WTC11 (cell line): ENCODE measurements at regions not wholly inside any gene's neighbourhood (a gene's known extent, or its start where the extent isn't known, plus 50 kb on each side); places are given as distances from the start of the nearest gene placed in this dataset.

Source experiments
- ATAC-seq: fragments of 200-7000 bp; cut with Tn5 transposase; 2 replicates; pipeline ENCODE4 v1.10.0; 2021; ENCODE audit warnings: mild to moderate bottlenecking, moderate library complexity
- CTCF ChIA-PET: fragments of 300-600 bp; sonication (Branson Sonifier 250); formaldehyde crosslinking; loops from one replicate; lab custom pipeline; 2021; ENCODE audit warnings: antibody characterized with exemption; lab: Charles Lee
- POLR2A ChIA-PET: fragments of 350-600 bp; sonication (Branson Sonifier 250); formaldehyde crosslinking; loops from one replicate; lab custom pipeline; 2021; ENCODE audit warnings: antibody characterized with exemption; lab: Charles Lee
- DNase-seq: peaks from one replicate; pipeline ENCODE4 v3.0.0; 2021; ENCODE audit warnings: low spot score
- H3K27ac Mint-ChIP-seq: 2 replicates; pipeline ENCODE4 v1.8.0; 2021; ENCODE audit warnings: mixed read lengths
- H3K27me3 Mint-ChIP-seq: 2 replicates; pipeline ENCODE4 v1.8.0; 2021; ENCODE audit warnings: low read depth, mild to moderate bottlenecking, moderate library complexity, mixed read lengths
- H3K36me3 Mint-ChIP-seq: 2 replicates; pipeline ENCODE4 v1.8.0; 2021; ENCODE audit warnings: mixed read lengths
- H3K4me1 Mint-ChIP-seq: 2 replicates; pipeline ENCODE4 v1.8.0; 2022; ENCODE audit warnings: mixed read lengths
- H3K4me3 Mint-ChIP-seq: 2 replicates; pipeline ENCODE4 v1.8.0; 2021; ENCODE audit warnings: mild to moderate bottlenecking, moderate library complexity, mixed read lengths
- H3K9me3 Mint-ChIP-seq: 2 replicates; pipeline ENCODE4 v1.8.0; 2021; ENCODE audit warnings: mixed read lengths
- ARID4B ChIP-seq: sonication (generic); formaldehyde crosslinking; IDR thresholded peaks from 2 replicates; pipeline ENCODE4 v1.8.0; 2023; ENCODE audit warnings: missing genetic modification reagents, mild to moderate bottlenecking, borderline replicate concordance
- CBFB ChIP-seq: sonication (generic); formaldehyde crosslinking; IDR thresholded peaks from 2 replicates; pipeline ENCODE4 v1.8.1; 2022; ENCODE audit warnings: mild to moderate bottlenecking, low read depth, missing genetic modification reagents
- CREB1 ChIP-seq: sonication (generic); formaldehyde crosslinking; IDR thresholded peaks from 2 replicates; pipeline ENCODE4 v1.8.0; 2023; ENCODE audit warnings: mild to moderate bottlenecking, missing genetic modification reagents
- E2F4 ChIP-seq: sonication (generic); formaldehyde crosslinking; IDR thresholded peaks from 2 replicates; pipeline ENCODE4 v1.8.1; 2022; ENCODE audit warnings: low read depth, mild to moderate bottlenecking, moderate library complexity, missing genetic modification reagents, borderline replicate concordance
- ELF4 ChIP-seq: sonication (generic); formaldehyde crosslinking; IDR thresholded peaks from 2 replicates; pipeline ENCODE4 v1.8.1; 2022; ENCODE audit warnings: low read depth, mild to moderate bottlenecking, moderate library complexity, missing genetic modification reagents
- ESRRA ChIP-seq: sonication (generic); formaldehyde crosslinking; IDR thresholded peaks from 2 replicates; pipeline ENCODE4 v1.8.1; 2022; ENCODE audit warnings: mild to moderate bottlenecking, missing genetic modification reagents, borderline replicate concordance
- GABPB1 ChIP-seq: sonication (generic); formaldehyde crosslinking; IDR thresholded peaks from 2 replicates; pipeline ENCODE4 v1.8.1; 2023; ENCODE audit warnings: mild to moderate bottlenecking, missing genetic modification reagents
- GRHL2 ChIP-seq: fragments of 250-450 bp; sonication (Bioruptor Pico); IDR thresholded peaks from 2 replicates; pipeline ENCODE4 v1.8.0; 2022; ENCODE audit warnings: mild to moderate bottlenecking, moderate library complexity; ENCODE audit not compliant: insufficient replicate concordance, severe bottlenecking
- GTF2I ChIP-seq: fragments of 250-450 bp; sonication (Bioruptor Pico); conservative IDR thresholded peaks from 2 replicates; pipeline ENCODE4 v1.4.0; 2021; ENCODE audit warnings: mild to moderate bottlenecking
- JUN ChIP-seq: sonication (generic); formaldehyde crosslinking; IDR thresholded peaks from 2 replicates; pipeline ENCODE4 v1.8.0; 2023; ENCODE audit warnings: mild to moderate bottlenecking, missing genetic modification reagents
- MXD4 ChIP-seq: fragments of 250-450 bp; sonication (Bioruptor Pico); IDR thresholded peaks from 2 replicates; pipeline ENCODE4 v1.8.0; 2021; ENCODE audit warnings: mild to moderate bottlenecking, moderate library complexity, borderline replicate concordance
- MYBL2 ChIP-seq: sonication (generic); formaldehyde crosslinking; IDR thresholded peaks from 2 replicates; pipeline ENCODE4 v1.8.1; 2023; ENCODE audit warnings: mild to moderate bottlenecking, moderate library complexity, missing genetic modification reagents
- NR2C2 ChIP-seq: sonication (generic); formaldehyde crosslinking; IDR thresholded peaks from 2 replicates; pipeline ENCODE4 v1.8.0; 2022; ENCODE audit warnings: mild to moderate bottlenecking, missing genetic modification reagents
- RELA ChIP-seq: sonication (generic); formaldehyde crosslinking; IDR thresholded peaks from 2 replicates; pipeline ENCODE4 v1.8.1; 2022; ENCODE audit warnings: missing genetic modification reagents, mild to moderate bottlenecking, borderline replicate concordance
- SMAD4 ChIP-seq: sonication (generic); formaldehyde crosslinking; IDR thresholded peaks from 2 replicates; pipeline ENCODE4 v1.8.0; 2022; ENCODE audit warnings: mild to moderate bottlenecking, missing genetic modification reagents
- ZBTB21 ChIP-seq: sonication (generic); formaldehyde crosslinking; IDR thresholded peaks from 2 replicates; pipeline ENCODE4 v1.8.1; 2023; ENCODE audit warnings: mild to moderate bottlenecking, missing genetic modification reagents, borderline replicate concordance
- ZBTB43 ChIP-seq: sonication (generic); formaldehyde crosslinking; IDR thresholded peaks from 2 replicates; pipeline ENCODE4 v1.8.1; 2023; ENCODE audit warnings: mild to moderate bottlenecking, missing genetic modification reagents
- ZNF121 ChIP-seq: sonication (generic); formaldehyde crosslinking; IDR thresholded peaks from 2 replicates; pipeline ENCODE4 v1.8.0; 2023; ENCODE audit warnings: missing genetic modification reagents
- ZNF317 ChIP-seq: sonication (generic); formaldehyde crosslinking; IDR thresholded peaks from 2 replicates; pipeline ENCODE4 v1.8.1; 2023; ENCODE audit warnings: low read depth, mild to moderate bottlenecking, moderate library complexity, missing genetic modification reagents, borderline replicate concordance
- TF ChIP-seq, protein P1 (sequence below): fragments of 250-450 bp; sonication (Bioruptor Pico); conservative IDR thresholded peaks from 2 replicates; pipeline ENCODE4 v1.9.0; 2021; ENCODE audit warnings: mild to moderate bottlenecking
- TF ChIP-seq, protein P2 (sequence below): sonication (generic); formaldehyde crosslinking; IDR thresholded peaks from 2 replicates; pipeline ENCODE4 v1.8.0; 2022; ENCODE audit warnings: mild to moderate bottlenecking, missing genetic modification reagents
- TF ChIP-seq, protein P3 (sequence below): fragments of 250-450 bp; sonication (Bioruptor Pico); IDR thresholded peaks from 2 replicates; pipeline ENCODE4 v1.9.0; 2021; ENCODE audit warnings: mild to moderate bottlenecking

DNA sequence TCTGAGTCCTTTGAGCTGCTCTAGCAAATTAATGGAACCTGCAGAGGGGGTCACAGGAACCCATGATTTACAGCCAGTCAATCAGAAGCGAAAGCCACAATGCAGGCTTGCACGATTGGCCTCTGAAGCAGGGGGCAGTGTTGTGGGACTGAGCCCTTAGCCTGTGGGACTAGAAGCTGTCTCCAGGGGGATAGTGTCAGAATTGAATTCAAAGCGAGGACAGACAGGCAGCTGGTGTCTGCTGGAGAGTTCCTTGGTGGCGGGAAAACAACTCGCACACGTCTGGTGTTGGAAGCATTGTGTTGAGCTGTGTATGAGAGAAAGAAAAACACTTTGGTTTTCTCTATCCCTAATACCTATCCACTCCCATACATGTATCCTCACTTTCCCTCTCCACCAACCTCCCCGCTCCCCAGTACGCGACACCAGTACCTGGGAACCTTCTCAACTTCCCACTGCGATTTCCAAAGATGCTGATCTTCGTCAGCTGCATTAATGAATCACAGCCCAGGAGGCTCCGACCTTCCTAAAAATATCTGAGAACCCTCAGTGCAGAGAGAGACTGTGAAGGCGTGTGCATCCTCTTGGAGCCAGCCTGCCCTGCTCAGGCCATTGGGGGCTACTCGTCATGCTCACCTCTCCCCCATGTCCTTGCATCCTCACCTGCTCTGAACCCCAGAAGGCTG lies 88.2 kb downstream of the HS1BP3 start (continued):
- TF ChIP-seq, protein P1, sequence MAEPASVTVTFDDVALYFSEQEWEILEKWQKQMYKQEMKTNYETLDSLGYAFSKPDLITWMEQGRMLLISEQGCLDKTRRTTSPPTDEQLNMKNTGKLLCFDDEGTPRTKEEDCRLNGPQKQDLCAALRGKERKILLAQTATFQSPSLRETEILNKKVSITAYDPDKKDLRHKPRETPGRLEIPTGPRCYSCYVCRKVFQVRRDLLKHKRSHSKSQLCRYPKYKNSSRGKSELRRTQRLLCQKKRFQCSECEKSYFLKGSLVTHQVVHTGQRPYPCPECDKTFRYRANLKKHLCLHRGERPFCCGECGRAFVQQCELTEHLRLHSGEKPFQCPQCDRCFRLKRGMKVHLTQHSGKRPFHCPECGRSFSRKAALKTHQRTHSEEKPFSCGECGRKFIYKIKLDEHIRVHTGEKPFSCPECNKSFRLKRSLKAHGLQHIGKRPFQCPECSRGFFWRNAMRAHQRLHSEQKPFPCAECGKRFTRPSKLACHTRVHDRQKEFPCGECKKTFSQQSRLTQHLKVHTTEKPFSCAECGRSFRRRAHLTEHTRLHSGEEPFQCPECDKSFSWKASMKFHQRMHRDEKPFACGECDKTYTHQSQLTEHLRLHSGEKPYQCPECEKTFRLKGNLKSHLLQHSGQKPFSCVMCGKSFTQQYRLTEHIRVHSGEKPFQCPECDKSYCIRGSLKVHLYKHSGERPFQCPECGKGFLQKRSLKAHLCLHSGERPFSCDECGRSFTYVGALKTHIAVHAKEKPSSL = no peak
- TF ChIP-seq, protein P2, sequence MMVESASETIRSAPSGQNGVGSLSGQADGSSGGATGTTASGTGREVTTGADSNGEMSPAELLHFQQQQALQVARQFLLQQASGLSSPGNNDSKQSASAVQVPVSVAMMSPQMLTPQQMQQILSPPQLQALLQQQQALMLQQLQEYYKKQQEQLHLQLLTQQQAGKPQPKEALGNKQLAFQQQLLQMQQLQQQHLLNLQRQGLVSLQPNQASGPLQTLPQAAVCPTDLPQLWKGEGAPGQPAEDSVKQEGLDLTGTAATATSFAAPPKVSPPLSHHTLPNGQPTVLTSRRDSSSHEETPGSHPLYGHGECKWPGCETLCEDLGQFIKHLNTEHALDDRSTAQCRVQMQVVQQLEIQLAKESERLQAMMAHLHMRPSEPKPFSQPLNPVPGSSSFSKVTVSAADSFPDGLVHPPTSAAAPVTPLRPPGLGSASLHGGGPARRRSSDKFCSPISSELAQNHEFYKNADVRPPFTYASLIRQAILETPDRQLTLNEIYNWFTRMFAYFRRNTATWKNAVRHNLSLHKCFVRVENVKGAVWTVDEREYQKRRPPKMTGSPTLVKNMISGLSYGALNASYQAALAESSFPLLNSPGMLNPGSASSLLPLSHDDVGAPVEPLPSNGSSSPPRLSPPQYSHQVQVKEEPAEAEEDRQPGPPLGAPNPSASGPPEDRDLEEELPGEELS (CRISPR knock-in tag) = no peak
- TF ChIP-seq ZBTB43 (no peak), JUN (CRISPR knock-in tag) (no peak), MYBL2 (no peak), NR2C2 (no peak), CREB1 (no peak), CBFB (CRISPR knock-in tag) (no peak), GABPB1 (no peak), GRHL2 (CRISPR knock-in tag) (no peak)

DNA sequence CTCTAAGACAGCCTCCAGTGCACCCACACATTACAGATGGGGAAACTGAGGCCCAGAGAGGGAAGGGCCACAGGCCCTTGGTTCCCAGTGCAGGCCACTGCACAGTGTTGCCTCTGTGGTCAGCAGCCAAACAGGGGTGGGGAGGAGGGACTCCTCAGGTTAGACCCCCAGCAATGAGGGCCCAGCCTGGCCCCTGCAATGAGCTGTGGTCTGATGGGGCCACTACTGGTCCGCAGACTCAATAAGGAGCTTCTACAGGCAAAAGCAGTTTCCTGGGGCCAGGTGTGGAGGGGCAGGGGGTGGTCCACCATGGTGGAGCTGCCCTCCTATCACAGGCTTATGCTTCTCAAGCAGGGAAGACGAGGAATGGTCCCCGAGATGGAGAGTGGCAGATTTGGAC lies 87.6 kb downstream of the HS1BP3 start:
- ATAC-seq = no peak
- no peak for DNase-seq
- H3K27ac Mint-ChIP-seq = no peak overlapping the region
- no peak overlapping the region for H3K4me3 Mint-ChIP-seq
- H3K36me3 Mint-ChIP-seq = no peaks in the 10 kb centered on the region
- ChIA-PET POLR2A (interaction anchor here (1.7 to 2.1 kb wide), 2 partner anchors 22 to 116 kb away, joined by 4 to 15 read pairs; partner anchors contain the start of gene RHOB), CTCF (interaction anchor here (0.6 to 2.0 kb wide), 10 partner anchors 20 to 123 kb away, joined by 3 to 11 read pairs (median 5); partner anchors contain the start of gene RHOB)
- H3K27me3 Mint-ChIP-seq = peaks cover 3% of the 10 kb centered on the region; the same call in 1 of the 2 replicates
- no peaks in the 10 kb centered on the region; the same call in 1 of the 2 replicates for H3K9me3 Mint-ChIP-seq
- H3K4me1 Mint-ChIP-seq = peaks cover 42% of the 10 kb centered on the region
- TF ChIP-seq MYBL2 (no peak), MXD4 (CRISPR knock-in tag) (no peak), ZBTB21 (no peak), ELF4 (CRISPR knock-in tag) (no peak), ESRRA (CRISPR knock-in tag) (no peak), GTF2I (CRISPR knock-in tag) (no peak), ZNF317 (no peak), ZNF121 (no peak), SMAD4 (CRISPR knock-in tag) (no peak), E2F4 (CRISPR knock-in tag) (no peak), RELA (CRISPR knock-in tag) (no peak), ARID4B (CRISPR knock-in tag) (no peak)
- TF ChIP-seq, protein P3, sequence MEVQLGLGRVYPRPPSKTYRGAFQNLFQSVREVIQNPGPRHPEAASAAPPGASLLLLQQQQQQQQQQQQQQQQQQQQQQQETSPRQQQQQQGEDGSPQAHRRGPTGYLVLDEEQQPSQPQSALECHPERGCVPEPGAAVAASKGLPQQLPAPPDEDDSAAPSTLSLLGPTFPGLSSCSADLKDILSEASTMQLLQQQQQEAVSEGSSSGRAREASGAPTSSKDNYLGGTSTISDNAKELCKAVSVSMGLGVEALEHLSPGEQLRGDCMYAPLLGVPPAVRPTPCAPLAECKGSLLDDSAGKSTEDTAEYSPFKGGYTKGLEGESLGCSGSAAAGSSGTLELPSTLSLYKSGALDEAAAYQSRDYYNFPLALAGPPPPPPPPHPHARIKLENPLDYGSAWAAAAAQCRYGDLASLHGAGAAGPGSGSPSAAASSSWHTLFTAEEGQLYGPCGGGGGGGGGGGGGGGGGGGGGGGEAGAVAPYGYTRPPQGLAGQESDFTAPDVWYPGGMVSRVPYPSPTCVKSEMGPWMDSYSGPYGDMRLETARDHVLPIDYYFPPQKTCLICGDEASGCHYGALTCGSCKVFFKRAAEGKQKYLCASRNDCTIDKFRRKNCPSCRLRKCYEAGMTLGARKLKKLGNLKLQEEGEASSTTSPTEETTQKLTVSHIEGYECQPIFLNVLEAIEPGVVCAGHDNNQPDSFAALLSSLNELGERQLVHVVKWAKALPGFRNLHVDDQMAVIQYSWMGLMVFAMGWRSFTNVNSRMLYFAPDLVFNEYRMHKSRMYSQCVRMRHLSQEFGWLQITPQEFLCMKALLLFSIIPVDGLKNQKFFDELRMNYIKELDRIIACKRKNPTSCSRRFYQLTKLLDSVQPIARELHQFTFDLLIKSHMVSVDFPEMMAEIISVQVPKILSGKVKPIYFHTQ (CRISPR knock-in tag) = no peak
